WI38 (cell line): ENCODE measurements at regions not wholly inside any gene's neighbourhood (a gene's known extent, or its start where the extent isn't known, plus 50 kb on each side); places are given as distances from the start of the nearest gene placed in this dataset.

Experiments used
- H3K4me3 ChIP-seq: 2 replicates; pipeline ENCODE4 v1.5.1; 2011; ENCODE audit warnings: low read depth, mild to moderate bottlenecking, control low read depth, low read length
- TF ChIP-seq, protein P1 (sequence below): IDR thresholded peaks from 2 replicates; pipeline ENCODE4 v1.5.1; 2012; ENCODE audit warnings: low read depth, mild to moderate bottlenecking, control low read depth, low read length

DNA sequence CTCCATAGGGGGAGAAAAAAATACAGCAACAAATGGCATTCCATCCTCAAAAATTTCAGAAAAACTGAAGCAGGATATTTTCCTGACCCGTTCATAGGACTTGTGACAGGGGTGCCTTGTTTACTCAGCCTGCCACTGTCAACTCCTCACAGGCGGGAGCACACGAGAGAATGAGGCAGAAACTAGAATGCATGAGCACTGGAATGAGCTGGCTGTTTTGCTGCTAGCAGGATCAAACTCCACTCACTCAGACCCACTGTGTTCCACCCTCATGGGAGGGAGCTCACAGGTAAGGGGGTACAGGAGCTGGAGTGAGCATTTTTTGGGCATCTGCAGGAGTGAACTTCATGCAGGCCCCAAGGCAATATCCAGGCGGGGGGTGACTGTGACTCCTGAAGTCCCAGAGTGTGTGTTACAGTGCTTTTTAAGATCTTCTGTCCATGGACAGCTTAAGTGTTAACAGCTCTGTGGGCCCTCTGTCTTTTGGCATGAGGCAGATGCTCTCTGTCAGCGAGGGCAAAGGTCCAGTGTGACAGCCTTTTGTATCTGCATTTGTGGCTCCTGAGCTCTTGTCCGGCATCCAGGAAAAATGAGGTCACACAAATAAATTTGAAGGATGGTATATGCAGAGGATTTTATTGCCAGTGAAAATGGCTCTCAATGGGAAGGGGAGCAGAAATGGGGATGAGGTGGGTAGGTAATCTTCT is 905.7 kb upstream of the TENM4 start:
- H3K4me3 ChIP-seq, result no peak overlapping the region
- TF ChIP-seq, protein P1, sequence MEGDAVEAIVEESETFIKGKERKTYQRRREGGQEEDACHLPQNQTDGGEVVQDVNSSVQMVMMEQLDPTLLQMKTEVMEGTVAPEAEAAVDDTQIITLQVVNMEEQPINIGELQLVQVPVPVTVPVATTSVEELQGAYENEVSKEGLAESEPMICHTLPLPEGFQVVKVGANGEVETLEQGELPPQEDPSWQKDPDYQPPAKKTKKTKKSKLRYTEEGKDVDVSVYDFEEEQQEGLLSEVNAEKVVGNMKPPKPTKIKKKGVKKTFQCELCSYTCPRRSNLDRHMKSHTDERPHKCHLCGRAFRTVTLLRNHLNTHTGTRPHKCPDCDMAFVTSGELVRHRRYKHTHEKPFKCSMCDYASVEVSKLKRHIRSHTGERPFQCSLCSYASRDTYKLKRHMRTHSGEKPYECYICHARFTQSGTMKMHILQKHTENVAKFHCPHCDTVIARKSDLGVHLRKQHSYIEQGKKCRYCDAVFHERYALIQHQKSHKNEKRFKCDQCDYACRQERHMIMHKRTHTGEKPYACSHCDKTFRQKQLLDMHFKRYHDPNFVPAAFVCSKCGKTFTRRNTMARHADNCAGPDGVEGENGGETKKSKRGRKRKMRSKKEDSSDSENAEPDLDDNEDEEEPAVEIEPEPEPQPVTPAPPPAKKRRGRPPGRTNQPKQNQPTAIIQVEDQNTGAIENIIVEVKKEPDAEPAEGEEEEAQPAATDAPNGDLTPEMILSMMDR, result no peak

DNA sequence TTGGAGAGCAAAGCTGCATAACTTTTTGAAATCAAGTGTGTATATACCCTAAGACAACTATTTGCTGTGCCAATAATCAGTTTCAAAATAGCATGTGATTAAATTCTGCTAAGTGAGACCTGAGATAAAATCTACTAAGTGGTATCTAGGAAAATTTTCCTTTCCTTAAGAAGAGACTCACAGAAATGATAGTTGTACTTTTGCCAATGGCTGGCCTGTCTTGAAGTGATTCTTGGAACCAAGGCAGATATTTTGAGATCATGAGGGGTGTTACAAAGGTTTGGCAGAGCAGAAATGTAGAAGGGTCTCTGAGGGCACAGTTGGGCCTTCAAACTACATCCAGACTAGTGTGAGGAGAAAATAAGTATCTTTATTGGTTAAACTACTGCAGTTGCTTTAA is 902.6 kb upstream of the TENM4 start:
- no peak overlapping the region for H3K4me3 ChIP-seq
- TF ChIP-seq, protein P1, result no peak

DNA sequence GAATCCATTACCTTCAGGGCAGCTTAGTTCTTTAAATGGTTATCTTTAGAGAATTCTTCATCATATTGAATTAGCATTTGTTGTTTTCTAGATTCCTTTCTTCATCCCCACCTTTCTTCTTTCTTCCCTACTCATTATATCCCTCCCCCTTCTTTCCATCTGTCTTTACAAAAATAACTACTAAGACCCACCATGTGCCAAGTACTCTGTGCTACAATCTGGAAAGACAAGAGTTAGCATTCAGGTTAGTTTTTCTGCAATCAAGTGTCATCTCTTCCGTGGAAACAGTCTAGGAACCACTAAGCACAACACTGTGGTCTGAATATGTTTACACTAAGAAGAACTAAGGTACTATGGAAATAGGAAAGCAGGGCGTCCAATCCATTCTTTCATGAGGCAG is 897.4 kb upstream of the TENM4 start:
- TF ChIP-seq, protein P1, result no peak
- no peak overlapping the region for H3K4me3 ChIP-seq

DNA sequence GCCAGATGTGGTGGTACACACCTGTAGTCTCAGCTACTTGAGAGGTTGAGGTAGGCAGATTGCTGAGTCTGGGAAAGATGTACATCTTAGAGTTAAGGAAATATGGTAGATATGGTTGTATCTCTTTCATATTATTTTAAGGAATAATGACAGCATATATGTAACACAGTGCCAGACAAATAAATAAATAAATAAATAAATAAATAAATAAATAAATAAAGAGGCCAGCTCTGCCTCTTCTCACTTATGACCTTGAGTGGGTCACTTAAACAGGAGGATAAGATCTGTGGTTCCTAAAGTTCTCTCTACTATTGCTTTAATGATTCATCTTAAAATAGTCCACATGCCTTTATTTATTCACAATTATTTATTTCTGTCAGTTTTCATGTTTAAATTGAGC is 890.9 kb upstream of the TENM4 start:
- TF ChIP-seq, protein P1, result no peak
- no peak overlapping the region for H3K4me3 ChIP-seq

DNA sequence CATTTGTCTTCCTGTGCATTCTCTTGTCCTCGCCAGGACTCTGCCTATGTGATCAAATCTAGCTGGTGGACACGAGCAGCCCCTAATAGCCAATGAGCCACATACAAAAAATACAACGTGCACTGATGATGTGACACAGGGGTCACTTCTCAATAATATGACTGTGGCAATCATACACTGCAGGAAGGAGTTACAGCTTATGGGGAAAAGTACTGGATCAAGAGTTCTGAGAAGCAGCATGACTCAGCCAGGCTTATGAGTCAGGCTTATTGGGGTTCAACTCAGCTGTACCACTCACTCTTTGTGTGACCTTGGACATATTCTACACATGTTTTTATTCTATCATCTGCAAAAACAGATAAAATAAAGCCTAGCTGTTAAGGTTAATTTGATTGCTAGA is 889.4 kb upstream of the TENM4 start:
- TF ChIP-seq, protein P1, result no peak

DNA sequence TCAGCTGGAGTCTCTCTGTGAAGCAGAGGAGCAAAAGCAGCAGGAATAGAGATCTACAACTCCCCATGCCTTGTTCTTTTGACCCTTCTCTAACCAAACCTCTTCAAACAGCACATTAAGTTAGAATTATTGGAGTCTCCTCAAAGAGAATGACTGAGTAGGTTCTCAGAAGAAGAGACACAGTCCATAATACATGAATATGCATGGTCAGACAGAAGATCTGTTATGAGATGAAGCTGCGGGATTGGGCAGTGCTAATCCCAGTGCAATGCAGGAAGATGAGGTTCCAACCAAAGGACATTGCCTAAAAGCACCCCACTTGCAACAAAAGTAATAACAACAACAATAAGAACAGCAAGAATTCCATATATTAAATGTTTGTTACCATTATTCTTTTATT is 887.9 kb upstream of the TENM4 start:
- TF ChIP-seq, protein P1, result no peak

More for the DNA sequence above, 889.4 kb upstream of the TENM4 start:
- H3K4me3 ChIP-seq, result no peak overlapping the region

DNA sequence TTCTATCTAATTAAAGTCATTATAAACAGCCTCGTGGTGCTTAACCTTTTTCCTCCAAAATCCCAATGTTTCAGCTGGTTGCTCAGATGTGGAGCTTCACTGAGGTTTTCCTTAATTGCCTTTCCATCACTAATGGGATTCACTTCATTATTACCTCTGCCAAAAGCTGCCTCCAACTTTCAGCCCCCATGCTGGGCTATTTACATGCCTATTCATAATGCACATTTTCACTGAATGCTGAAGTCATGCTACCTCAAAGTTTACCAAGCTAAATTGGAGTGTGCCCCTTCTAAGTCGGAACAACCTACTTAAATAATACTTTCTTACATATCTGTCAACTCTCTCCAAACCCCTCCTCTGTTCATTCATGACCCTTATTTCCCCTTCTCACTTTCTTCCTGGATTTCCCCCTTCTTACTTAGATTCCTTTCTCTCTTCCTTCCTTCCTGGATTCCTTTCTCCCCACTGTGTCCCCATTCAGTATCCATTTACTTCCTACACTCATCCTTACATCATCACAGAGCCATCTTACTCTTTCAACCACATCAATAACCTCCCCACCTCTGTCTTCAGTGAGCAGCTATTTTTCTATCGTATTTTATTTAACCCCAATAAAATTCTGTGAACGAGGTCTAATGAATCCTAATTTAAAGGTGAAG is 887.3 kb upstream of the TENM4 start:
- TF ChIP-seq, protein P1, result no peak
- H3K4me3 ChIP-seq, result no peak overlapping the region

More for the DNA sequence above, 887.9 kb upstream of the TENM4 start:
- no peak overlapping the region for H3K4me3 ChIP-seq
